NOMO-1 treated with dmso at 0.1 percent for 144 hours (cell line): ENCODE measurements at regions not wholly inside any gene's neighbourhood (a gene's known extent, or its start where the extent isn't known, plus 50 kb on each side); places are given as distances from the start of the nearest gene placed in this dataset.

ENCODE experiments used
- DNase-seq: peaks from one replicate; lab custom pipeline; 2025; ENCODE audit not compliant: unreplicated experiment; lab: John Stamatoyannopoulos, UW

- DNase-seq, result no peak
Observed at GRCh38 chr10:128694168-128694850, 568.1 kb upstream of the MKI67 start.

GRCh38 chr10:128694851-128695725 is 568.9 kb upstream of the MKI67 start:
- no peak for DNase-seq

- no peak for DNase-seq
Observed at GRCh38 chr10:128695931-128696330, 569.7 kb upstream of the MKI67 start.

GRCh38 chr10:128697437-128697836 is 571.2 kb upstream of the MKI67 start:
- DNase-seq, result no peak

- no peak for DNase-seq
Observed at GRCh38 chr10:128701381-128701780, 575.2 kb upstream of the MKI67 start.

- DNase-seq, result no peak
Observed at GRCh38 chr10:128701837-128702236, 575.6 kb upstream of the MKI67 start.

GRCh38 chr10:128704716-128705115 is 578.5 kb upstream of the MKI67 start:
- no peak for DNase-seq

- DNase-seq, result no peak
Observed at GRCh38 chr10:128708182-128708581, 582.0 kb upstream of the MKI67 start.

GRCh38 chr10:128709686-128710085 is 583.5 kb upstream of the MKI67 start:
- DNase-seq, result no peak

- no peak for DNase-seq
Observed at GRCh38 chr10:128710098-128710797, 584.0 kb upstream of the MKI67 start.

- no peak for DNase-seq
Observed at GRCh38 chr10:128710798-128711183, 584.6 kb upstream of the MKI67 start.

- DNase-seq, result no peak
Observed at GRCh38 chr10:128711806-128712205, 585.6 kb upstream of the MKI67 start.

- no peak for DNase-seq
Observed at GRCh38 chr10:128712661-128713400, 586.6 kb upstream of the MKI67 start.

- DNase-seq, result no peak
Observed at GRCh38 chr10:128713471-128713870, 587.2 kb upstream of the MKI67 start.

GRCh38 chr10:128713874-128714570 is 587.8 kb upstream of the MKI67 start:
- no peak for DNase-seq

GRCh38 chr10:128714644-128715415 is 588.6 kb upstream of the MKI67 start:
- DNase-seq, result no peak

- no peak for DNase-seq
Observed at GRCh38 chr10:128716181-128716580, 590.0 kb upstream of the MKI67 start.

GRCh38 chr10:128721963-128722445 is 595.8 kb upstream of the MKI67 start:
- no peak for DNase-seq

GRCh38 chr10:128722947-128723346 is 596.7 kb upstream of the MKI67 start:
- no peak for DNase-seq
